ENCODE measurements at regions not wholly inside any gene's neighbourhood (a gene's known extent, or its start where the extent isn't known, plus 50 kb on each side); places are given as distances from the start of the nearest gene placed in this dataset.

DNA sequence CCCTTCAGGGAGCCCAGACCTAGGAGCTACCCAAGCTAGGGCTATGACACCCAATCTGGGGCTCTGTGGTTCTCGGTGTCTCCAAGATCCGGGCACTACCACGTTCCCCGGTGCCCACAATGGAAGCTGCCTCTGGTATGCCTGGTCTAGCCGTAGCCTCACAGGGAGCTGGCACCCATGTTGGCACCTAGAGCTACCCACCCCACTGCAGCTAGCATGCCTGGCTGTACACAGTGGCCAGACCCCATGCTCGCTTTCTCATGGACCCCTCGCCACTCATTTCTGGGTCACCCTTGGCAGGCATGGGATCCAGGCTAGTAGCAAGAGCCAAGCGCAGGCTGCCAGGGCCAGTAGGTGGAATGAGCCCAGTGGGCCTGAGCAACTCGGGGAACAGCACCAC is 109.0 kb downstream of the CYLC2 start:
- H3K27me3 Mint-ChIP-seq (ENCODE audit: low read depth in 3 of 3) = peaks cover 0 to 2% (median 0%) of the 10 kb centered on the region in 3 donors
- no peaks in the 10 kb centered on the region for H3K36me3 ChIP-seq (replicated peaks in 1 of 2; ENCODE audit: control insufficient read depth in 1 of 2, insufficient read depth in 2 of 2, low read length in 2 of 2)
- no peak overlapping the region for H2AFZ ChIP-seq (ENCODE audit: insufficient read depth, low read depth, low read length, poor library complexity, severe bottlenecking)
- no peaks in the 10 kb centered on the region for H3K36me3 Mint-ChIP-seq
- H3K4me3 ChIP-seq (replicated peaks in 1 of 3; ENCODE audit: low read depth in 2 of 3, low read length in 3 of 3) = no peak overlapping the region
- H3K4me1 ChIP-seq (ENCODE audit: control insufficient read depth in 1 of 2, insufficient read depth in 2 of 2, low read length in 2 of 2) = no peaks in the 10 kb centered on the region
- no peak overlapping the region for H3K4me2 ChIP-seq (replicated peaks; ENCODE audit: extremely low read depth, low read length, poor library complexity, severe bottlenecking)
- DNase-seq = no peak
- no peaks in the 10 kb centered on the region for H3K4me1 Mint-ChIP-seq
- 91% methylated on average over 7 of the region's 9 CpGs for WGBS (ENCODE audit: insufficient coverage)
- H3K9me3 Mint-ChIP-seq = peaks cover 0 to 18% (median 3%) of the 10 kb centered on the region in 7 donors
- no peak overlapping the region for H3K27ac ChIP-seq (ENCODE audit: low read depth in 1 of 2, low read length in 2 of 2)
- H3K27ac Mint-ChIP-seq = no peak overlapping the region
- no peaks in the 10 kb centered on the region for H3K79me2 ChIP-seq (ENCODE audit: insufficient read depth, low read length)
- peaks cover 17% of the 10 kb centered on the region in 2 donors for H3K9me3 ChIP-seq (replicated peaks in 1 of 2; ENCODE audit: control insufficient read depth in 1 of 2, insufficient read depth in 1 of 2, low read length in 2 of 2)
- no peak overlapping the region for H3K9ac ChIP-seq (ENCODE audit: insufficient read depth, low read length, poor library complexity, severe bottlenecking)
- no peak for TF ChIP-seq CTCF (IDR thresholded peaks at IDR 0.05)
- H4K20me1 ChIP-seq (ENCODE audit: insufficient read depth, low read length) = no peaks in the 10 kb centered on the region
- intact Hi-C loops (cut with micrococcal nuclease) = no loop called here
- H3K4me3 Mint-ChIP-seq = no peak overlapping the region
- H3K27me3 ChIP-seq (ENCODE audit: control insufficient read depth in 2 of 2, insufficient read depth in 2 of 2, low read length in 2 of 2) = no peaks in the 10 kb centered on the region

GRCh38 chr9:103116246-103116645 is 121.1 kb downstream of the CYLC2 start:
- H3K79me2 ChIP-seq (ENCODE audit: insufficient read depth, low read length) = no peaks in the 10 kb centered on the region
- Mint-ChIP-seq H3K27me3 (ENCODE audit: low read depth in 3 of 3) (no peaks in the 10 kb centered on the region), H3K36me3 (no peaks in the 10 kb centered on the region), H3K4me1 (no peaks in the 10 kb centered on the region), H3K4me3 (no peak overlapping the region), H3K9me3 (peaks cover 0 to 5% (median 0%) of the 10 kb centered on the region in 7 donors), H3K27ac (no peak overlapping the region)
- H3K9me3 ChIP-seq (replicated peaks in 1 of 2; ENCODE audit: control insufficient read depth in 1 of 2, insufficient read depth in 1 of 2, low read length in 2 of 2) = peaks cover 0 to 3% of the 10 kb centered on the region in 2 donors
- H3K4me2 ChIP-seq (replicated peaks; ENCODE audit: extremely low read depth, low read length, poor library complexity, severe bottlenecking) = no peak overlapping the region
- no peak overlapping the region for H2AFZ ChIP-seq (ENCODE audit: insufficient read depth, low read depth, low read length, poor library complexity, severe bottlenecking)
- H3K4me3 ChIP-seq (replicated peaks in 1 of 3; ENCODE audit: low read depth in 2 of 3, low read length in 3 of 3) = no peak overlapping the region
- H3K9ac ChIP-seq (ENCODE audit: insufficient read depth, low read length, poor library complexity, severe bottlenecking) = no peak overlapping the region
- no peaks in the 10 kb centered on the region for H4K20me1 ChIP-seq (ENCODE audit: insufficient read depth, low read length)
- intact Hi-C loops (cut with micrococcal nuclease) = no loop called here
- no peaks in the 10 kb centered on the region for H3K4me1 ChIP-seq (ENCODE audit: control insufficient read depth in 1 of 2, insufficient read depth in 2 of 2, low read length in 2 of 2)
- no CpG with 5 or more reads among the region's 2 CpGs for WGBS (ENCODE audit: insufficient coverage)
- no peak for TF ChIP-seq CTCF (IDR thresholded peaks at IDR 0.05)
- H3K36me3 ChIP-seq (replicated peaks in 1 of 2; ENCODE audit: control insufficient read depth in 1 of 2, insufficient read depth in 2 of 2, low read length in 2 of 2) = no peaks in the 10 kb centered on the region
- no peak for DNase-seq
- H3K27ac ChIP-seq (ENCODE audit: low read depth in 1 of 2, low read length in 2 of 2) = no peak overlapping the region
- H3K27me3 ChIP-seq (ENCODE audit: control insufficient read depth in 2 of 2, insufficient read depth in 2 of 2, low read length in 2 of 2) = no peaks in the 10 kb centered on the region
